GM23248 (cell line): ENCODE measurements at regions not wholly inside any gene's neighbourhood (a gene's known extent, or its start where the extent isn't known, plus 50 kb on each side); places are given as distances from the start of the nearest gene placed in this dataset.

Experiments used
- EZH2 ChIP-seq: fragments of 200-600 bp; sonication (generic); IDR thresholded peaks from 2 replicates; pipeline ENCODE4 v1.6.1; 2018; ENCODE audit warnings: antibody characterized with exemption, mild to moderate bottlenecking; ENCODE audit not compliant: insufficient read depth, poor library complexity, severe bottlenecking
- EZH2phosphoT487 ChIP-seq: fragments of 200-600 bp; sonication (generic); IDR thresholded peaks from 2 replicates; pipeline ENCODE4 v1.6.1; 2018; ENCODE audit warnings: antibody characterized with exemption, moderate library complexity, mild to moderate bottlenecking, low read depth; ENCODE audit not compliant: insufficient read depth

DNA sequence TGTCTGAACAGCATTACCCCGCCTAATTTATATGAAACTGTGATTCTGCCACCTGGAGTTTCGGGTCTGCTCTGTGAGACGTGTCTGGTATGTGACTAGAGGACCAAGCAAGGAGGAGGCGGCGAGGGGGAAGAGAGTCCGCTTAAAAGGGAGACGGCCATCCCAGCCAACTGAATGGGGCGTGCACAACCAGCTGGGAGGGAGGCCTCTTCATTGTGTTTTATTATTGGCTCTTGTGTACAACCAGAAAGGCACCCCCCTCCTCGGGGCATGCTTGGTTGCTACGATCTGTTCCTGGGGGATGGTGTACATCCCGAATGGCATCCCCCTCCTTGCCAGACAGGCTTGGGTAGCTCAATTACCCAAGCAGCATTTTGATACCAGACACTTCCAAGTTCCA lies 384.5 kb upstream of the SALL1 start:
- TF ChIP-seq EZH2 (no peak), EZH2phosphoT487 (no peak)
